ENCODE measurements at regions not wholly inside any gene's neighbourhood (a gene's known extent, or its start where the extent isn't known, plus 50 kb on each side); places are given as distances from the start of the nearest gene placed in this dataset.

GRCh38 chr16:77668201-77668600 lies 54.1 kb upstream of the NUDT7 start:
- peaks cover 10% of the 10 kb centered on the region for H3K4me1 ChIP-seq (ENCODE audit: control insufficient read depth, extremely low read depth, insufficient read depth, low read length)
- no peak overlapping the region for H3K4me2 ChIP-seq (ENCODE audit: insufficient read depth, low read length)
- no peaks in the 10 kb centered on the region for H3K9me3 ChIP-seq (replicated peaks; ENCODE audit: control insufficient read depth, insufficient read depth, low read length)
- H3K79me2 ChIP-seq (ENCODE audit: control insufficient read depth, insufficient read depth, low read length), result no peaks in the 10 kb centered on the region
- no TSS peak for BruUV-seq (replicated peaks)
- TF ChIP-seq CTCF (IDR thresholded peaks at IDR 0.05; ENCODE audit: extremely low read depth in 1 of 2, insufficient read depth in 1 of 2, low read depth in 1 of 2, low read length in 2 of 2) (no peak), MYC (IDR thresholded peaks at IDR 0.05; ENCODE audit: low read depth, low read length) (no peak), GATA2 (IDR thresholded peaks at IDR 0.05; ENCODE audit: insufficient read depth, insufficient read length, low read depth, low read length) (no peak), POLR2AphosphoS5 (IDR thresholded peaks at IDR 0.05; ENCODE audit: insufficient read depth, low read depth, low read length) (no peak), EZH2 (IDR thresholded peaks at IDR 0.05; ENCODE audit: borderline replicate concordance, low read depth, low read length, severe bottlenecking) (no peak), POLR2A (IDR thresholded peaks at IDR 0.05; ENCODE audit: low read depth, low read length) (no peak), MAX (IDR thresholded peaks at IDR 0.05; ENCODE audit: insufficient read depth, insufficient read length) (no peak), JUN (IDR thresholded peaks at IDR 0.05; ENCODE audit: borderline replicate concordance, insufficient read depth, insufficient read length, low read depth) (no peak), FOS (IDR thresholded peaks at IDR 0.05; ENCODE audit: borderline replicate concordance, insufficient read depth, low read length) (no peak)
- H3K9me1 ChIP-seq (replicated peaks; ENCODE audit: control insufficient read depth, extremely low read depth, insufficient read depth, low read length), result no peaks in the 10 kb centered on the region
- H3K36me3 ChIP-seq (ENCODE audit: control insufficient read depth in 2 of 2, extremely low read depth in 1 of 2, insufficient read depth in 2 of 2, low read length in 2 of 2), result no peaks in the 10 kb centered on the region
- FAIRE-seq (no peak), DNase-seq (ENCODE audit: low read depth, low spot score) (no peak)
- POLR2A ChIA-PET, result no interaction called here
- no peak overlapping the region for H2AFZ ChIP-seq (ENCODE audit: low read depth, low read length)
- dilution Hi-C loops (cut with MboI; ENCODE audit: extremely low pct_ligation_motif_present, low sequenced_read_pairs) (no loop called here), intact Hi-C loops (cut with micrococcal nuclease) (no loop called here)
- no peaks in the 10 kb centered on the region for H4K20me1 ChIP-seq (replicated peaks; ENCODE audit: control insufficient read depth, extremely low read depth, insufficient read depth, low read length)
- H3K9ac ChIP-seq (replicated peaks; ENCODE audit: extremely low read depth, insufficient read depth, low read length), result no peak overlapping the region
- no peak overlapping the region for H3K4me3 ChIP-seq (replicated peaks in 1 of 3; ENCODE audit: insufficient read depth in 1 of 3, low read depth in 1 of 3, low read length in 3 of 3)
- no peaks in the 10 kb centered on the region for H3K27me3 ChIP-seq (ENCODE audit: control insufficient read depth in 2 of 2, insufficient read depth in 2 of 2, low read length in 2 of 2)
- no peak overlapping the region for H3K27ac ChIP-seq (ENCODE audit: insufficient read depth, low read depth, low read length)
- CTCF ChIA-PET, result no interaction called here

Data from endothelial cell of umbilical vein (primary cell).